ENCODE measurements at regions not wholly inside any gene's neighbourhood (a gene's known extent, or its start where the extent isn't known, plus 50 kb on each side); places are given as distances from the start of the nearest gene placed in this dataset.

DNA sequence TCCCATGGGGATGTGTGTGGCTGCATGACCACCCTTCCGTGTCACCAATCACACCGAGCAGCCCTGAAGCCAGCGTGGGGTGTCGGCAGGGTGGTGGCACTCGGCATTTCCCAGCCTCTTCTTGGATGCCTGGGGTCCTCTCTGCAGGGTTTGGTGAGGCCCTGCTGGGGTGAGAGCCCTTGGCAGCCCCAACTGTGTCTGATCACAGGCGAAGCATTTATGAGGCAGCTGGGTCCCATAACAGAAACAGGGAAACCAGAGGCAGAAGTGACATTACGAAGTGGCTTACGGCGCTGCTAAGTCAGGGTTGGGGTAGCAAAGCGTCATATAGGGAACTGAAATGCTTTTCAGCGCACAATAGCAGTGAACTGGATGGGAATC is 92.3 kb upstream of the SEPTIN5 start:
- H3K4me3 ChIP-seq = no peak overlapping the region
- H3K27ac ChIP-seq = no peak overlapping the region
- DNase-seq (ENCODE audit: low spot score) = no peak
- H3K36me3 ChIP-seq = no peaks in the 10 kb centered on the region
- no peaks in the 10 kb centered on the region for H3K4me1 ChIP-seq (replicated peaks)
- 78% methylated on average over 11 of the region's 11 CpGs for WGBS
- TF ChIP-seq POLR2AphosphoS5 (IDR thresholded peaks at IDR 0.05) = no peak
- TF ChIP-seq POLR2A (IDR thresholded peaks at IDR 0.05) = no peak
- TF ChIP-seq, protein P1, sequence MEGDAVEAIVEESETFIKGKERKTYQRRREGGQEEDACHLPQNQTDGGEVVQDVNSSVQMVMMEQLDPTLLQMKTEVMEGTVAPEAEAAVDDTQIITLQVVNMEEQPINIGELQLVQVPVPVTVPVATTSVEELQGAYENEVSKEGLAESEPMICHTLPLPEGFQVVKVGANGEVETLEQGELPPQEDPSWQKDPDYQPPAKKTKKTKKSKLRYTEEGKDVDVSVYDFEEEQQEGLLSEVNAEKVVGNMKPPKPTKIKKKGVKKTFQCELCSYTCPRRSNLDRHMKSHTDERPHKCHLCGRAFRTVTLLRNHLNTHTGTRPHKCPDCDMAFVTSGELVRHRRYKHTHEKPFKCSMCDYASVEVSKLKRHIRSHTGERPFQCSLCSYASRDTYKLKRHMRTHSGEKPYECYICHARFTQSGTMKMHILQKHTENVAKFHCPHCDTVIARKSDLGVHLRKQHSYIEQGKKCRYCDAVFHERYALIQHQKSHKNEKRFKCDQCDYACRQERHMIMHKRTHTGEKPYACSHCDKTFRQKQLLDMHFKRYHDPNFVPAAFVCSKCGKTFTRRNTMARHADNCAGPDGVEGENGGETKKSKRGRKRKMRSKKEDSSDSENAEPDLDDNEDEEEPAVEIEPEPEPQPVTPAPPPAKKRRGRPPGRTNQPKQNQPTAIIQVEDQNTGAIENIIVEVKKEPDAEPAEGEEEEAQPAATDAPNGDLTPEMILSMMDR (IDR thresholded peaks at IDR 0.05) = no peak
- intact Hi-C loops (cut with DNase I) = loop anchor here (10.0 kb wide), 1 partner anchor 127 kb away; no protein-coding TSS in a partner anchor
- H3K27me3 ChIP-seq (replicated peaks; ENCODE audit: insufficient read depth) = no peaks in the 10 kb centered on the region
- no peaks in the 10 kb centered on the region for H3K9me3 ChIP-seq

GRCh38 chr22:19625331-19626041 is 88.8 kb upstream of the SEPTIN5 start:
- H3K27ac ChIP-seq = no peak overlapping the region
- intact Hi-C loops (cut with DNase I) = loop anchor here (10.0 kb wide), 1 partner anchor 131 kb away; no protein-coding TSS in a partner anchor
- no peaks in the 10 kb centered on the region for H3K27me3 ChIP-seq (replicated peaks; ENCODE audit: insufficient read depth)
- H3K4me3 ChIP-seq = no peak overlapping the region
- no peak for DNase-seq (ENCODE audit: low spot score)
- H3K36me3 ChIP-seq = no peaks in the 10 kb centered on the region
- WGBS = 79% methylated on average over 11 of the region's 11 CpGs
- H3K4me1 ChIP-seq (replicated peaks) = no peaks in the 10 kb centered on the region
- no peak for TF ChIP-seq POLR2A (IDR thresholded peaks at IDR 0.05)
- no peak for TF ChIP-seq POLR2AphosphoS5 (IDR thresholded peaks at IDR 0.05)
- TF ChIP-seq, protein P1 (IDR thresholded peaks at IDR 0.05) = no peak
- H3K9me3 ChIP-seq = no peaks in the 10 kb centered on the region

DNA sequence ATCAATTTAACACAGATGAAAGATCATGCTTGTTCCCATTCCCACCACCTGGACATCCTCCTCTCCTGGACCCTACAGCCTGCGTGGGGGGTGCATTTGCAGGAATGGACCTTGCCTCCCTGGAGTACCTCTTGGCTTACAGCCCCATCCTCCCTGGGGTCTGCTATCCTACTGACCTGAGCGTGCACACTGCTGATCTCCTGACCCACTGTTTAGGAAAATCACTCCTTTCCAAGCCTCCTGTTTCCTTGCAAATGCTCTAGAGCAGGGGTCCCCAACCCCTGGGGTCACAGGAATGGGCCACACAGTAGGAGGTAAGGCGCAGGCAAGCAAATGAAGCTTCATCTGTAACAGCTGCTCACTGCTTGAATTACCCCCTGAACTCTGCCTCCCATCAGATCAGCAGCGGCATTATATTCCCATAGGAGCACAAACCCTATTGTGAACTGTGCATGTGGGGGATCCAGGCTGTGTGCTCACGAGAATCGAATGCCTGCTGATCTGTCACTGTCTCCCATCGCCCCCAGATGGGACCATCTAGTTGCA is 88.2 kb upstream of the SEPTIN5 start:
- Histone ChIP-seq H3K27ac (no peak overlapping the region), H3K9me3 (no peaks in the 10 kb centered on the region), H3K4me3 (no peak overlapping the region), H3K4me1 (replicated peaks) (no peaks in the 10 kb centered on the region), H3K27me3 (replicated peaks; ENCODE audit: insufficient read depth) (no peaks in the 10 kb centered on the region), H3K36me3 (no peaks in the 10 kb centered on the region)
- 82% methylated on average over 7 of the region's 7 CpGs for WGBS
- no peak for DNase-seq (ENCODE audit: low spot score)
- TF ChIP-seq, protein P1 (IDR thresholded peaks at IDR 0.05) = no peak
- intact Hi-C loops (cut with DNase I) = loop anchor here (10.0 kb wide), 1 partner anchor 131 kb away; no protein-coding TSS in a partner anchor

DNA sequence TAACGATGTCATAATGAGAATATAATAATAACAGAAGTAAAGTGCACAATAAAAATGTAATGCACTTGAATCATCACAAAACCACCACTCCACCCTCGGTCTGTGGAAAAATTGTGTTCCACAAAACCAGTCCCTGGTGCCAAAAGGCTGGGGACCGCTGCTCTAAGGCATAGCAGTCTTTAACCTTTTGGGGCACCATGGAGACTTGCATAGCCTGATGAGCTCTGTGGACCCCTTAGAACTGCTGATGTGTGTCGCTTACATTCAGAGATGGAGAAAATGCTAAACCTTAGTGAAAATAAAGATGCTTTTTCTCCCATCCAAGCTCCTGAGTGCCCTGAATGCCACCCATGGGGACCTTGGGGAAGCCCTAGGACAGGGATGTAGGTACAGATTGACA is 87.6 kb upstream of the SEPTIN5 start:
- WGBS = 75% methylated on average over 4 of the region's 4 CpGs
- H3K4me3 ChIP-seq = no peak overlapping the region
- intact Hi-C loops (cut with DNase I) = loop anchor here (10.0 kb wide), 1 partner anchor 132 kb away; no protein-coding TSS in a partner anchor
- no peaks in the 10 kb centered on the region for H3K27me3 ChIP-seq (replicated peaks; ENCODE audit: insufficient read depth)
- H3K9me3 ChIP-seq = no peaks in the 10 kb centered on the region
- no peak for DNase-seq (ENCODE audit: low spot score)
- H3K27ac ChIP-seq = no peak overlapping the region
- H3K4me1 ChIP-seq (replicated peaks) = no peaks in the 10 kb centered on the region
- TF ChIP-seq POLR2AphosphoS5 (IDR thresholded peaks at IDR 0.05) = no peak
- TF ChIP-seq, protein P1 (IDR thresholded peaks at IDR 0.05) = no peak
- no peaks in the 10 kb centered on the region for H3K36me3 ChIP-seq
